ENCODE measurements at regions not wholly inside any gene's neighbourhood (a gene's known extent, or its start where the extent isn't known, plus 50 kb on each side); places are given as distances from the start of the nearest gene placed in this dataset.

DNA sequence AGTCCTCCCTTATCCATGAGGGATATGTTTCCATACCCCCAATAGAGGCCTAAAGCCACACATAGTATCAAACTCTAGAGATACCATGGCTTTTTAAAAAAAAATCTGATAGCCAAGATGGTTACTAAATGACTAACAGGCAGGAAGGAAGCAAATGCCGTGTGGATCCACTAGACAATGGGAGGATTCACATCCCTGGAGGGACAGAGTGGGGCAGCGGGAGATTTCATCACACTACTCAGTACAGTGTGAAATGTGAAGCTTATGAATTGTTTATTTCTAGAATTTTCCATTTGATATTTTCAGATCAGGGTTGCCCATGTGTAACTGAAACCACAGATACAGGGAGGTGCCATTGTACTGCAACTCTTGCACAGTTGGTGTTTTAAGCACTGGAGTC, 826.6 kb downstream of the SQOR start:
- 74 to 90% (median 76%) methylated on average over 2 of the region's 2 CpGs for WGBS, 4 donors
- intact Hi-C loops (cut with DNase I), result no loop called here
- H3K4me3 ChIP-seq, result no peak overlapping the region
- no peaks in the 10 kb centered on the region for H3K27me3 ChIP-seq
- H3K27ac ChIP-seq, result no peak overlapping the region
- no peak for DNase-seq
- H3K4me1 ChIP-seq (replicated peaks in 1 of 2), result no peaks in the 10 kb centered on the region
- H3K36me3 ChIP-seq (replicated peaks in 1 of 2), result no peaks in the 10 kb centered on the region
- TF ChIP-seq, protein P1, sequence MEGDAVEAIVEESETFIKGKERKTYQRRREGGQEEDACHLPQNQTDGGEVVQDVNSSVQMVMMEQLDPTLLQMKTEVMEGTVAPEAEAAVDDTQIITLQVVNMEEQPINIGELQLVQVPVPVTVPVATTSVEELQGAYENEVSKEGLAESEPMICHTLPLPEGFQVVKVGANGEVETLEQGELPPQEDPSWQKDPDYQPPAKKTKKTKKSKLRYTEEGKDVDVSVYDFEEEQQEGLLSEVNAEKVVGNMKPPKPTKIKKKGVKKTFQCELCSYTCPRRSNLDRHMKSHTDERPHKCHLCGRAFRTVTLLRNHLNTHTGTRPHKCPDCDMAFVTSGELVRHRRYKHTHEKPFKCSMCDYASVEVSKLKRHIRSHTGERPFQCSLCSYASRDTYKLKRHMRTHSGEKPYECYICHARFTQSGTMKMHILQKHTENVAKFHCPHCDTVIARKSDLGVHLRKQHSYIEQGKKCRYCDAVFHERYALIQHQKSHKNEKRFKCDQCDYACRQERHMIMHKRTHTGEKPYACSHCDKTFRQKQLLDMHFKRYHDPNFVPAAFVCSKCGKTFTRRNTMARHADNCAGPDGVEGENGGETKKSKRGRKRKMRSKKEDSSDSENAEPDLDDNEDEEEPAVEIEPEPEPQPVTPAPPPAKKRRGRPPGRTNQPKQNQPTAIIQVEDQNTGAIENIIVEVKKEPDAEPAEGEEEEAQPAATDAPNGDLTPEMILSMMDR (IDR thresholded peaks at IDR 0.05), result no peak
- no peak for TF ChIP-seq POLR2A (IDR thresholded peaks at IDR 0.05)
- no peaks in the 10 kb centered on the region for H3K9me3 ChIP-seq (replicated peaks in 1 of 3)

DNA sequence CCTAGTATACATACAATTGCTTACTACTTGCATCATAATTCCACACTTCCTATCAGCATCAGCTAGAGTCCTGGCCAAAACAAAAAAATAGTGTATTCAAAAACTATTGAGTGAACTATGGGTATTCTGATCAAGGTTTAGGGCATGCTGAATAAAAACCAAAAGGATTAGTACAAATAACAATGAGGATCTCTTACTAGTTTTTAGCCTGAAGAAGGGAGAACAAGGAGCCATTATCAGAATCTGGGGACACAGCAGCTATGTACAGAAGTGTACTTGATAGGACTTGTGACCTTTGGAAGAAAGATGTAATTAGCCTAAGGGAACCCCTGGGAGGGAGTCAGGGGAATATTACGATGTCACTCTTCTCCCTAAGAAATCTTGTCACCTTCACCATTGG, 832.2 kb downstream of the SQOR start:
- DNase-seq, result no peak
- H3K4me1 ChIP-seq (replicated peaks in 1 of 2), result no peaks in the 10 kb centered on the region
- 54 to 90% (median 79%) methylated on average over 1 of the region's 1 CpG for WGBS, 4 donors
- H3K4me3 ChIP-seq, result no peak overlapping the region
- H3K27me3 ChIP-seq, result no peaks in the 10 kb centered on the region
- no peak overlapping the region for H3K27ac ChIP-seq
- no peaks in the 10 kb centered on the region for H3K9me3 ChIP-seq (replicated peaks in 1 of 3)
- no peak for TF ChIP-seq POLR2A (IDR thresholded peaks at IDR 0.05)
- TF ChIP-seq, protein P1 (IDR thresholded peaks at IDR 0.05), result no peak
- no peaks in the 10 kb centered on the region for H3K36me3 ChIP-seq (replicated peaks in 1 of 2)
- intact Hi-C loops (cut with DNase I), result no loop called here

DNA sequence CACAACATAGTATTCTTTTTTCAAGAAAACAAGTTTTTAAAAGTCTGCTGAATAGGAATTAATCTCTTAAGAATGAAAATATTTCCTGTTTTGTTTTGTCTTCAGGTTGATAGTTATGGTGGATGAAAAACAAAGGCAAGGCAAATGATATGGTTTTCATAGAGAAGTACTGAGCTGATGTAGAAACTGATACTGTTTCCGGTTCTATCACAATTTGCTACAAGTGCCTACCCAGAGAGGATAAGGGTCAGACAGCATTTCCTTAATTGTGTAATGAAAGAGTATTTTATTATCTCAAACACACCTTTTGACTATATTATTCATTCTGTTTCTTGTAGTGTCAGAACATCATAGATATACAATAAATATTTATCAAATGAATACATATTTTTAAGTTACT, 836.3 kb downstream of the SQOR start:
- TF ChIP-seq POLR2A (IDR thresholded peaks at IDR 0.05), result no peak
- TF ChIP-seq, protein P1 (IDR thresholded peaks at IDR 0.05), result no peak

DNA sequence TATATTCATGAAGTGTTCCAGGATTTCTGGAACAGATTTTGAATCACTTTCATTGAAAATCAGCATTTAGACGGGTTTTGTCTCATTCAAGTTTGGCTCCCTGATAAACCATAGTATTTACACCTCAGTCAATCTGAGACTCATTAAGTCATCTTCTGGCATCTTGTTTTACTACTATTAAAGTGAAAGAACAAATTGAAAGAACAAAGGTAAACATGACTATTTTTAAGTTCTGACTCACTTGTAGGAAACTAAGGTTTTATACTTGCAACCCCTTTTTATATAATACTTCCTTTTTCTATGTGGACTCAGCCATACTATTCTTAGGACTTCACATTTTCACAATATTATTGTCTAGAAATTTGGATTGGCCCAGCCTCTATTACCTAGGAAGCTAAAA, 854.4 kb downstream of the SQOR start:
- Histone ChIP-seq H3K9me3 (replicated peaks in 1 of 3) (no peaks in the 10 kb centered on the region), H3K27me3 (no peaks in the 10 kb centered on the region), H3K27ac (no peak overlapping the region), H3K4me3 (no peak overlapping the region), H3K4me1 (replicated peaks in 1 of 2) (no peaks in the 10 kb centered on the region), H3K36me3 (replicated peaks in 1 of 2) (no peaks in the 10 kb centered on the region)
- TF ChIP-seq, protein P1 (IDR thresholded peaks at IDR 0.05), result no peak
- no peak for TF ChIP-seq POLR2A (IDR thresholded peaks at IDR 0.05)
- intact Hi-C loops (cut with DNase I), result no loop called here
- WGBS, 4 donors, result 74 to 82% (median 77%) methylated on average over 1 of the region's 1 CpG
- no peak for DNase-seq

More for the DNA sequence above, 836.3 kb downstream of the SQOR start:
- Histone ChIP-seq H3K4me1 (replicated peaks in 1 of 2) (no peaks in the 10 kb centered on the region), H3K9me3 (replicated peaks in 1 of 3) (no peaks in the 10 kb centered on the region), H3K27me3 (no peaks in the 10 kb centered on the region), H3K27ac (no peak overlapping the region), H3K36me3 (replicated peaks in 1 of 2) (no peaks in the 10 kb centered on the region), H3K4me3 (no peak overlapping the region)
- intact Hi-C loops (cut with DNase I), result no loop called here
- DNase-seq, result no peak
- 70 to 77% (median 76%) methylated on average over 1 of the region's 1 CpG for WGBS, 4 donors

Measured in adrenal gland (tissue), 9 donors.